IPS-NIHi7 (cell line): ENCODE measurements at regions not wholly inside any gene's neighbourhood (a gene's known extent, or its start where the extent isn't known, plus 50 kb on each side); places are given as distances from the start of the nearest gene placed in this dataset.

Experiments used
- DNase-seq: peaks from one replicate; pipeline ENCODE4 v3.0.0; 2012; ENCODE audit warnings: mixed read lengths; ENCODE audit errors: extremely low spot score

- no peak for DNase-seq
These were observed 63.5 kb upstream of the TTC14 start for GRCh38 chr3:180538493-180538892.

- DNase-seq, result no peak
These were observed 58.1 kb upstream of the TTC14 start for GRCh38 chr3:180543877-180544276.

GRCh38 chr3:180546863-180547262 lies 55.1 kb upstream of the TTC14 start:
- DNase-seq, result no peak

GRCh38 chr3:180548050-180548449 lies 53.9 kb upstream of the TTC14 start:
- no peak for DNase-seq
